Ovary (tissue), 7 donors: ENCODE measurements at regions not wholly inside any gene's neighbourhood (a gene's known extent, or its start where the extent isn't known, plus 50 kb on each side); places are given as distances from the start of the nearest gene placed in this dataset.
A peak's percentile ranks its signal among the peaks of the same experiment; 100 is the strongest.

Source experiments
- DNase-seq, 5 donors: peaks; one replicate each; pipeline ENCODE4 v3.0.0-alpha.2; 2019 to 2020
- H3K27ac ChIP-seq, 2 donors: fragments of 200-600 bp; one replicate each; pipeline versions ENCODE4 v1.5.1 to v1.8.0; 2019 to 2022
- H3K27me3 ChIP-seq: fragments of 200-600 bp; one replicate; pipeline ENCODE4 v1.8.0; 2022
- H3K36me3 ChIP-seq: fragments of 200-600 bp; sonication (generic); one replicate; pipeline ENCODE4 v1.5.1; 2019
- H3K4me1 ChIP-seq: one replicate; pipeline ENCODE4 v1.8.1; 2013; ENCODE audit warnings: mild to moderate bottlenecking, moderate library complexity; ENCODE audit not compliant: insufficient read depth
- H3K4me3 ChIP-seq: fragments of 200-600 bp; sonication (generic); one replicate; pipeline ENCODE4 v1.5.1; 2017
- H3K9me3 ChIP-seq, 2 donors: fragments of 200-600 bp in 1 of 2; sonication (generic) in 1 of 2; one replicate each; pipeline versions ENCODE4 v1.5.1 to v1.8.1; 2013 to 2019; ENCODE audit warnings: mild to moderate bottlenecking in 1 of 2, moderate library complexity in 1 of 2
- CTCF ChIP-seq, 3 donors: fragments of 450-650 bp in 2 of 3; fragments of 200-600 bp in 1 of 3; IDR thresholded peaks; one replicate each; pipeline versions ENCODE4 v1.5.1 to v1.8.0; 2016 to 2022; ENCODE audit warnings: antibody characterized with exemption in 3 of 3, mild to moderate bottlenecking in 1 of 3
- EP300 ChIP-seq: sonication (generic); formaldehyde crosslinking; IDR thresholded peaks from one replicate; pipeline ENCODE4 v1.6.1; 2017; ENCODE audit warnings: antibody characterized with exemption
- POLR2A ChIP-seq: fragments of 450-650 bp; IDR thresholded peaks from one replicate; pipeline ENCODE4 v1.6.1; 2017; ENCODE audit warnings: antibody characterized with exemption, mild to moderate bottlenecking, moderate library complexity
- WGBS, 3 donors: extraction: QIAGEN DNeasy Blood & Tissue Kit in 1 of 3; methylation state at CpG; one replicate each; pipeline versions ENCODE4 v1.1.5 to v1.1.7; 2013 to 2017; 5-methylcytosine and 5-hydroxymethylcytosine counted together
- intact Hi-C, 4 donors: fragments of 100-400 bp; cut with DNase I; formaldehyde crosslinking; loops; one replicate each; pipeline versions ENCODE4 v1.11.0 to v1.15.1; 2022 to 2023
- donor health status: DM: no; HTN: no; CAD: no; lungs with moderate emphysema.
- donor health status: DM: no; HTN: no; CAD: no.
- donor health status: Bipolar disorder and iron deficiency.
- donor health status: DM: no; HTN: no; CAD: no.
- donor health status: DM: yes; HTN: yes; CAD: no.

GRCh38 chr9:134992755-134993124 lies 75.0 kb upstream of the FCN1 start:
- Histone ChIP-seq H3K27me3 (no peaks in the 10 kb centered on the region), H3K4me1 (no peaks in the 10 kb centered on the region), H3K4me3 (no peak overlapping the region), H3K9me3 (no peaks in the 10 kb centered on the region), H3K27ac (no peak overlapping the region), H3K36me3 (no peaks in the 10 kb centered on the region)
- intact Hi-C loops = no loop called here
- TF ChIP-seq POLR2A (no peak), EP300 (no peak), CTCF (IDR thresholded peaks at IDR 0.05) (no peak)
- peak in 1 of 5 donors; percentile 34 for DNase-seq
- 65 to 77% (median 68%) methylated on average over 22 of the region's 22 CpGs for WGBS, 3 donors

GRCh38 chr9:134993416-134993815 lies 75.7 kb upstream of the FCN1 start:
- H3K9me3 ChIP-seq = peaks cover 0 to 3% of the 10 kb centered on the region in 2 donors
- no peaks in the 10 kb centered on the region for H3K4me1 ChIP-seq
- H3K4me3 ChIP-seq = no peak overlapping the region
- intact Hi-C loops = no loop called here
- 85 to 89% (median 88%) methylated on average over 17 of the region's 17 CpGs for WGBS, 3 donors
- no peaks in the 10 kb centered on the region for H3K36me3 ChIP-seq
- TF ChIP-seq CTCF (IDR thresholded peaks at IDR 0.05) (no peak), EP300 (no peak), POLR2A (no peak)
- no peaks in the 10 kb centered on the region for H3K27me3 ChIP-seq
- H3K27ac ChIP-seq = no peak overlapping the region
- DNase-seq = peak in 1 of 5 donors; percentile 17

- Histone ChIP-seq H3K9me3 (peaks cover 0 to 4% of the 10 kb centered on the region in 2 donors), H3K4me3 (no peak overlapping the region), H3K36me3 (no peaks in the 10 kb centered on the region), H3K4me1 (no peaks in the 10 kb centered on the region), H3K27me3 (no peaks in the 10 kb centered on the region), H3K27ac (no peak overlapping the region)
- DNase-seq = peak in 1 of 5 donors; percentile 18
- TF ChIP-seq CTCF (IDR thresholded peaks at IDR 0.05) (no peak), EP300 (no peak), POLR2A (no peak)
- intact Hi-C loops = no loop called here
- 79 to 87% (median 81%) methylated on average over 15 of the region's 15 CpGs for WGBS, 3 donors
Measured at GRCh38 chr9:134993996-134994720, 76.4 kb upstream of the FCN1 start.

- 86 to 88% (median 86%) methylated on average over 19 of the region's 19 CpGs for WGBS, 3 donors
- Histone ChIP-seq H3K27ac (no peak overlapping the region), H3K4me1 (no peaks in the 10 kb centered on the region), H3K9me3 (peaks cover 0 to 4% of the 10 kb centered on the region in 2 donors), H3K36me3 (no peaks in the 10 kb centered on the region), H3K4me3 (no peak overlapping the region), H3K27me3 (no peaks in the 10 kb centered on the region)
- no peak for TF ChIP-seq EP300
- TF ChIP-seq CTCF (IDR thresholded peaks at IDR 0.05) = no peak
- TF ChIP-seq POLR2A = no peak
- intact Hi-C loops = no loop called here
- peak in 1 of 5 donors; percentile 17 for DNase-seq
Measured at GRCh38 chr9:134994926-134995791, 77.4 kb upstream of the FCN1 start.
